HCT116 (cell line): ENCODE measurements at regions not wholly inside any gene's neighbourhood (a gene's known extent, or its start where the extent isn't known, plus 50 kb on each side); places are given as distances from the start of the nearest gene placed in this dataset.

ENCODE experiments used
- POLR2A ChIP-seq: IDR thresholded peaks from 2 replicates; pipeline ENCODE4 v1.7.0; 2011; ENCODE audit warnings: borderline replicate concordance; ENCODE audit not compliant: insufficient read depth, insufficient read length; ENCODE audit errors: extremely low read depth
- SIN3A ChIP-seq: IDR thresholded peaks from 2 replicates; pipeline ENCODE4 v1.6.1; 2012; ENCODE audit warnings: low read depth
- SRF ChIP-seq: IDR thresholded peaks from 2 replicates; pipeline ENCODE4 v1.6.1; 2012; ENCODE audit warnings: low read depth
- YY1 ChIP-seq: IDR thresholded peaks from 2 replicates; pipeline ENCODE4 v1.6.1; 2011; ENCODE audit warnings: low read length, low read depth, moderate library complexity, mild to moderate bottlenecking; ENCODE audit not compliant: insufficient replicate concordance; ENCODE audit errors: extremely low read depth
- ZNF274 ChIP-seq: fragments of 200-500 bp; sonication (Bioruptor generic); IDR thresholded peaks from 2 replicates; pipeline ENCODE4 v1.6.1; 2014; ENCODE audit warnings: mild to moderate bottlenecking, low read depth, low read length, inconsistent platforms
- TF ChIP-seq, protein P1 (sequence below), 3 experiments: fragments of 200-600 bp in 1 of 3; sonication (generic) in 1 of 3; IDR thresholded peaks in 2 of 3; conservative IDR thresholded peaks in 1 of 3; 2 replicates each; pipeline ENCODE4 v1.5.1; 2012 to 2017; ENCODE audit warnings: low read depth in 2 of 3, low read length in 2 of 3, antibody characterized with exemption in 1 of 3, borderline replicate concordance in 1 of 3, control low read depth in 1 of 3, mild to moderate bottlenecking in 1 of 3, mixed read lengths in 1 of 3, mixed run types in 1 of 3, moderate library complexity in 1 of 3; ENCODE audit not compliant: insufficient read depth in 1 of 3
- TF ChIP-seq, protein P2 (sequence below): IDR thresholded peaks from 2 replicates; pipeline ENCODE4 v1.6.1; 2012; ENCODE audit warnings: low read depth
- TF ChIP-seq, protein P3 (sequence below): IDR thresholded peaks from 2 replicates; pipeline ENCODE4 v1.6.1; 2012
- TF ChIP-seq, protein P4 (sequence below): IDR thresholded peaks from 2 replicates; pipeline ENCODE4 v1.6.1; 2012

DNA sequence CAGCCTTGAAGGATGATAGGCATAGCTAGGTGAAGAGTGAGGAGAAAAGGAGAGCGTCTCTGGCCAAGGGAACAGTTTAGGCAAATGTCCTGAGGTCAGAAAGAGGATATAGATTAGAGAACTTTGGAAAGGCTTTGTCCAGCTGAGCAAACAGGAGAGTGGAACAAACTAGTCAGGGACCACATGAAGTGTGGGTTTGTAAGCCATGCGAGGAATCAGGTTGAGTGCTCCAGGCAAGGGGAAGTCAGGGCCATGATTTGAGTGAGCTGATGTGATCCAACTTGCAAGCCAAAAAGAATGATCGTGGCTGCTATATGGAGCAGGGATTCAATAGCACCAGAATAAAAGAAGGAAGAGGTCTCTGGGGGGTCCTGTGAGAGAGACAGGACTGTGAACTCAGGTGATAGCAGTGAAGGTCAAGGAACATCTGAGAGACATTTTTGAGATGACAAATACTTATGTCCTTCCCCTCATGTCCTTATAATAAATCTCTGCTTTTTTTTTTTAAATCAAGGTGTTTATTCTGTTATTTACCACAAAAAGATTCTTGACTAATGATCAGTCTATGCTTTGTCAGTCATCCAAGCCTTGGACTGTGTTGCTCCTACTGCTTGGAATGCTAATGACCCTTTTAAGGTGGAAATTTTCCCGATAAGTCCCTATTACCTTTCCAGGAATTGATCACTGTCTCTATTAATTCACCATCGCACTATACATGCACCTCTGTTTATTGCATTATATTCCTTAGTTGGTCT is 472.6 kb downstream of the TXNL1 start:
- TF ChIP-seq, protein P1, sequence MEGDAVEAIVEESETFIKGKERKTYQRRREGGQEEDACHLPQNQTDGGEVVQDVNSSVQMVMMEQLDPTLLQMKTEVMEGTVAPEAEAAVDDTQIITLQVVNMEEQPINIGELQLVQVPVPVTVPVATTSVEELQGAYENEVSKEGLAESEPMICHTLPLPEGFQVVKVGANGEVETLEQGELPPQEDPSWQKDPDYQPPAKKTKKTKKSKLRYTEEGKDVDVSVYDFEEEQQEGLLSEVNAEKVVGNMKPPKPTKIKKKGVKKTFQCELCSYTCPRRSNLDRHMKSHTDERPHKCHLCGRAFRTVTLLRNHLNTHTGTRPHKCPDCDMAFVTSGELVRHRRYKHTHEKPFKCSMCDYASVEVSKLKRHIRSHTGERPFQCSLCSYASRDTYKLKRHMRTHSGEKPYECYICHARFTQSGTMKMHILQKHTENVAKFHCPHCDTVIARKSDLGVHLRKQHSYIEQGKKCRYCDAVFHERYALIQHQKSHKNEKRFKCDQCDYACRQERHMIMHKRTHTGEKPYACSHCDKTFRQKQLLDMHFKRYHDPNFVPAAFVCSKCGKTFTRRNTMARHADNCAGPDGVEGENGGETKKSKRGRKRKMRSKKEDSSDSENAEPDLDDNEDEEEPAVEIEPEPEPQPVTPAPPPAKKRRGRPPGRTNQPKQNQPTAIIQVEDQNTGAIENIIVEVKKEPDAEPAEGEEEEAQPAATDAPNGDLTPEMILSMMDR (IDR thresholded peaks at IDR 0.05 in 2 of 3, conservative IDR thresholded peaks at IDR 0.05 in 1 of 3; ENCODE audit: borderline replicate concordance in 1 of 3, insufficient read depth in 1 of 3, low read depth in 2 of 3, low read length in 2 of 3): no peak
- no peak for TF ChIP-seq ZNF274
- TF ChIP-seq SIN3A: no peak
- no peak for TF ChIP-seq POLR2A
- TF ChIP-seq, protein P2, sequence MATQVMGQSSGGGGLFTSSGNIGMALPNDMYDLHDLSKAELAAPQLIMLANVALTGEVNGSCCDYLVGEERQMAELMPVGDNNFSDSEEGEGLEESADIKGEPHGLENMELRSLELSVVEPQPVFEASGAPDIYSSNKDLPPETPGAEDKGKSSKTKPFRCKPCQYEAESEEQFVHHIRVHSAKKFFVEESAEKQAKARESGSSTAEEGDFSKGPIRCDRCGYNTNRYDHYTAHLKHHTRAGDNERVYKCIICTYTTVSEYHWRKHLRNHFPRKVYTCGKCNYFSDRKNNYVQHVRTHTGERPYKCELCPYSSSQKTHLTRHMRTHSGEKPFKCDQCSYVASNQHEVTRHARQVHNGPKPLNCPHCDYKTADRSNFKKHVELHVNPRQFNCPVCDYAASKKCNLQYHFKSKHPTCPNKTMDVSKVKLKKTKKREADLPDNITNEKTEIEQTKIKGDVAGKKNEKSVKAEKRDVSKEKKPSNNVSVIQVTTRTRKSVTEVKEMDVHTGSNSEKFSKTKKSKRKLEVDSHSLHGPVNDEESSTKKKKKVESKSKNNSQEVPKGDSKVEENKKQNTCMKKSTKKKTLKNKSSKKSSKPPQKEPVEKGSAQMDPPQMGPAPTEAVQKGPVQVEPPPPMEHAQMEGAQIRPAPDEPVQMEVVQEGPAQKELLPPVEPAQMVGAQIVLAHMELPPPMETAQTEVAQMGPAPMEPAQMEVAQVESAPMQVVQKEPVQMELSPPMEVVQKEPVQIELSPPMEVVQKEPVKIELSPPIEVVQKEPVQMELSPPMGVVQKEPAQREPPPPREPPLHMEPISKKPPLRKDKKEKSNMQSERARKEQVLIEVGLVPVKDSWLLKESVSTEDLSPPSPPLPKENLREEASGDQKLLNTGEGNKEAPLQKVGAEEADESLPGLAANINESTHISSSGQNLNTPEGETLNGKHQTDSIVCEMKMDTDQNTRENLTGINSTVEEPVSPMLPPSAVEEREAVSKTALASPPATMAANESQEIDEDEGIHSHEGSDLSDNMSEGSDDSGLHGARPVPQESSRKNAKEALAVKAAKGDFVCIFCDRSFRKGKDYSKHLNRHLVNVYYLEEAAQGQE: no peak
- TF ChIP-seq, protein P3, sequence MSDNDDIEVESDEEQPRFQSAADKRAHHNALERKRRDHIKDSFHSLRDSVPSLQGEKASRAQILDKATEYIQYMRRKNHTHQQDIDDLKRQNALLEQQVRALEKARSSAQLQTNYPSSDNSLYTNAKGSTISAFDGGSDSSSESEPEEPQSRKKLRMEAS: no peak
- no peak for TF ChIP-seq SRF
- TF ChIP-seq, protein P4, sequence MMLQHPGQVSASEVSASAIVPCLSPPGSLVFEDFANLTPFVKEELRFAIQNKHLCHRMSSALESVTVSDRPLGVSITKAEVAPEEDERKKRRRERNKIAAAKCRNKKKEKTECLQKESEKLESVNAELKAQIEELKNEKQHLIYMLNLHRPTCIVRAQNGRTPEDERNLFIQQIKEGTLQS: no peak
- TF ChIP-seq YY1: no peak
